ENCODE measurements at regions not wholly inside any gene's neighbourhood (a gene's known extent, or its start where the extent isn't known, plus 50 kb on each side); places are given as distances from the start of the nearest gene placed in this dataset.
"Not testable (repeated sequence)": the region's sequence is repeated elsewhere in the genome, so short reads cannot be mapped to it uniquely, and the experiment has no call there.

GRCh38 chr5:90128551-90128950 is 281.0 kb downstream of the CETN3 start:
- DNase-seq: no peak

- no peak for DNase-seq
Observed at GRCh38 chr5:90119531-90119971, 290.0 kb downstream of the CETN3 start.

GRCh38 chr5:90117005-90117404 is 292.6 kb downstream of the CETN3 start:
- no peak for DNase-seq

- DNase-seq: no peak
Observed at GRCh38 chr5:90113108-90113507, 296.4 kb downstream of the CETN3 start.

GRCh38 chr5:90112033-90112692 is 297.4 kb downstream of the CETN3 start:
- DNase-seq: no peak

GRCh38 chr5:90111364-90112032 is 298.1 kb downstream of the CETN3 start:
- DNase-seq: no peak

- no peak for DNase-seq
Observed at GRCh38 chr5:90109285-90109684, 300.3 kb downstream of the CETN3 start.

- no peak for DNase-seq
Observed at GRCh38 chr5:90099099-90099498, 310.5 kb downstream of the CETN3 start.

GRCh38 chr5:90097082-90097477 is 312.5 kb downstream of the CETN3 start:
- no peak for DNase-seq

GRCh38 chr5:90096415-90097081 is 313.0 kb downstream of the CETN3 start:
- DNase-seq: no peak

GRCh38 chr5:90095292-90096060 is 314.1 kb downstream of the CETN3 start:
- DNase-seq: no peak

GRCh38 chr5:90093751-90094485 is 315.6 kb downstream of the CETN3 start:
- DNase-seq: no peak

- no peak for DNase-seq
Observed at GRCh38 chr5:90092734-90093133, 316.8 kb downstream of the CETN3 start.

- DNase-seq: no peak
Observed at GRCh38 chr5:90084342-90084741, 325.2 kb downstream of the CETN3 start.

- DNase-seq: not testable (repeated sequence)
Observed at GRCh38 chr5:90073026-90073570, 336.5 kb downstream of the CETN3 start.

- DNase-seq: no peak
Observed at GRCh38 chr5:90071656-90072055, 337.9 kb downstream of the CETN3 start.

GRCh38 chr5:90071066-90071465 is 338.5 kb downstream of the CETN3 start:
- no peak for DNase-seq

GRCh38 chr5:90066920-90067319 is 342.6 kb downstream of the CETN3 start:
- DNase-seq: no peak

- DNase-seq: no peak
Observed at GRCh38 chr5:90056911-90057705, 352.4 kb downstream of the CETN3 start.

- DNase-seq: no peak
Observed at GRCh38 chr5:90055831-90056328, 353.7 kb downstream of the CETN3 start.

GRCh38 chr5:90054612-90055011 is 354.9 kb downstream of the CETN3 start:
- no peak for DNase-seq

All from NCI-H2171 (cell line).